Left renal cortex interstitium (tissue), 4 donors: ENCODE measurements at regions not wholly inside any gene's neighbourhood (a gene's known extent, or its start where the extent isn't known, plus 50 kb on each side); places are given as distances from the start of the nearest gene placed in this dataset.

Experiments
- DNase-seq, 4 donors: peaks; one replicate each; pipeline ENCODE4 v3.0.0-alpha.2; 2013; ENCODE audit warnings: low read depth in 4 of 4, low spot score in 2 of 4, missing footprints in 1 of 4

GRCh38 chr11:97965849-97966646 is 1054.7 kb upstream of the CNTN5 start:
- no peak for DNase-seq

GRCh38 chr11:97966901-97967300 is 1053.8 kb upstream of the CNTN5 start:
- no peak for DNase-seq

GRCh38 chr11:97968071-97968470 is 1052.7 kb upstream of the CNTN5 start:
- no peak for DNase-seq

GRCh38 chr11:97972731-97973130 is 1048.0 kb upstream of the CNTN5 start:
- DNase-seq = no peak

- no peak for DNase-seq
These were observed 1047.3 kb upstream of the CNTN5 start for GRCh38 chr11:97973352-97973857.

GRCh38 chr11:97974798-97975498 is 1045.8 kb upstream of the CNTN5 start:
- no peak for DNase-seq

GRCh38 chr11:97977726-97978125 is 1043.0 kb upstream of the CNTN5 start:
- DNase-seq = no peak

- DNase-seq = no peak
These were observed 1041.0 kb upstream of the CNTN5 start for GRCh38 chr11:97979741-97980140.

GRCh38 chr11:97982512-97982911 is 1038.2 kb upstream of the CNTN5 start:
- DNase-seq = no peak

GRCh38 chr11:97989121-97989520 is 1031.6 kb upstream of the CNTN5 start:
- no peak for DNase-seq

- DNase-seq = no peak
These were observed 1030.4 kb upstream of the CNTN5 start for GRCh38 chr11:97990162-97990920.

- DNase-seq = no peak
These were observed 1027.2 kb upstream of the CNTN5 start for GRCh38 chr11:97993562-97993961.

GRCh38 chr11:97995874-97996273 is 1024.9 kb upstream of the CNTN5 start:
- DNase-seq = no peak

- DNase-seq = no peak
These were observed 1024.0 kb upstream of the CNTN5 start for GRCh38 chr11:97996762-97997161.

GRCh38 chr11:98003606-98004371 is 1017.0 kb upstream of the CNTN5 start:
- no peak for DNase-seq

- DNase-seq = no peak
These were observed 1013.7 kb upstream of the CNTN5 start for GRCh38 chr11:98007072-98007471.

GRCh38 chr11:98027652-98028051 is 993.1 kb upstream of the CNTN5 start:
- no peak for DNase-seq

- DNase-seq = no peak
These were observed 990.9 kb upstream of the CNTN5 start for GRCh38 chr11:98029832-98030231.

GRCh38 chr11:98036810-98037209 is 983.9 kb upstream of the CNTN5 start:
- no peak for DNase-seq

GRCh38 chr11:98040061-98040808 is 980.5 kb upstream of the CNTN5 start:
- DNase-seq = no peak
